Astrocyte of the cerebellum (primary cell): ENCODE measurements at regions not wholly inside any gene's neighbourhood (a gene's known extent, or its start where the extent isn't known, plus 50 kb on each side); places are given as distances from the start of the nearest gene placed in this dataset.
A peak's percentile ranks its signal among the peaks of the same experiment; 100 is the strongest.

Source experiments
- DNase-seq: peaks from one replicate; pipeline ENCODE4 v3.0.0-alpha.2; 2011; ENCODE audit warnings: low read depth
- H3K4me3 ChIP-seq: 2 replicates; pipeline ENCODE4 v1.5.1; 2011; ENCODE audit warnings: mild to moderate bottlenecking, low read depth, low read length, moderate library complexity
- CTCF ChIP-seq: IDR thresholded peaks from 2 replicates; pipeline ENCODE4 v1.5.1; 2012; ENCODE audit warnings: low read length, low read depth, moderate library complexity, mild to moderate bottlenecking; ENCODE audit errors: missing control alignments
- in situ Hi-C: cut with HindIII; loops from 2 replicates; pipeline ENCODE4 v1.10.0; 2017; ENCODE audit warnings: low sequenced_read_pairs

- H3K4me3 ChIP-seq, result peak overlapping the region; percentile 25
- in situ Hi-C loops, result no loop called here
- TF ChIP-seq CTCF, result no peak
- peak; percentile 70 for DNase-seq
Observed at GRCh38 chr2:237156031-237156856, 70.6 kb downstream of the COPS8 start.

- in situ Hi-C loops, result no loop called here
- no peak for TF ChIP-seq CTCF
- H3K4me3 ChIP-seq, result peak overlapping the region; percentile 25
- peak; percentile 85 for DNase-seq
Observed at GRCh38 chr2:237156857-237157779, 71.4 kb downstream of the COPS8 start.

- in situ Hi-C loops, result no loop called here
Observed at GRCh38 chr2:237157780-237158102, 72.1 kb downstream of the COPS8 start.

GRCh38 chr2:237158194-237158593 is 72.5 kb downstream of the COPS8 start:
- in situ Hi-C loops, result no loop called here
- TF ChIP-seq CTCF, result no peak
- no peak for DNase-seq
- no peak overlapping the region for H3K4me3 ChIP-seq

More at GRCh38 chr2:237157780-237158102, 72.1 kb downstream of the COPS8 start:
- H3K4me3 ChIP-seq, result no peak overlapping the region
- no peak for DNase-seq
- no peak for TF ChIP-seq CTCF

GRCh38 chr2:237159006-237159911 is 73.6 kb downstream of the COPS8 start:
- in situ Hi-C loops, result no loop called here
- no peak for TF ChIP-seq CTCF
- no peak for DNase-seq
- no peak overlapping the region for H3K4me3 ChIP-seq
